Activated CD4-positive, alpha-beta T cell treated with anti-CD3 and anti-CD28 coated beads, Interleukin-2, amount 10 ng/mL, durations not matched to agents 7 days and 5 days (primary cell): ENCODE measurements at regions not wholly inside any gene's neighbourhood (a gene's known extent, or its start where the extent isn't known, plus 50 kb on each side); places are given as distances from the start of the nearest gene placed in this dataset.

Experiments used
- CTCF ChIA-PET: fragments of 350-600 bp; sonication (Branson Sonifier 250); formaldehyde crosslinking; loops from one replicate; lab custom pipeline; 2021; ENCODE audit warnings: antibody characterized with exemption; lab: Charles Lee
- POLR2A ChIA-PET: fragments of 350-600 bp; sonication (Branson Sonifier 250); formaldehyde crosslinking; loops from one replicate; lab custom pipeline; 2021; ENCODE audit warnings: antibody characterized with exemption; lab: Charles Lee
- DNase-seq: peaks from one replicate; pipeline ENCODE4 v3.0.0-alpha.2; 2020
- H3K27ac Mint-ChIP-seq: one replicate; pipeline ENCODE4 v1.8.0; 2021; ENCODE audit warnings: mild to moderate bottlenecking, moderate library complexity, mixed read lengths
- H3K27me3 Mint-ChIP-seq: one replicate; pipeline ENCODE4 v1.8.0; 2021; ENCODE audit warnings: mixed read lengths
- H3K36me3 Mint-ChIP-seq: one replicate; pipeline ENCODE4 v1.8.0; 2021; ENCODE audit warnings: low read depth, mixed read lengths
- H3K4me1 Mint-ChIP-seq: one replicate; pipeline ENCODE4 v1.8.0; 2021; ENCODE audit warnings: mixed read lengths
- H3K4me3 Mint-ChIP-seq: one replicate; pipeline ENCODE4 v1.8.0; 2021; ENCODE audit warnings: mild to moderate bottlenecking, moderate library complexity, mixed read lengths
- H3K9me3 Mint-ChIP-seq: one replicate; pipeline ENCODE4 v1.8.0; 2021; ENCODE audit warnings: mixed read lengths

- Mint-ChIP-seq H3K4me1 (no peaks in the 10 kb centered on the region), H3K36me3 (no peaks in the 10 kb centered on the region), H3K9me3 (peaks cover 7% of the 10 kb centered on the region), H3K4me3 (no peak overlapping the region), H3K27me3 (peaks cover 4% of the 10 kb centered on the region), H3K27ac (no peak overlapping the region)
- CTCF ChIA-PET = no interaction called here
- no peak for DNase-seq
- POLR2A ChIA-PET = no interaction called here
Observed at GRCh38 chr7:23942032-23942431, 232.0 kb downstream of the STK31 start.

- no peaks in the 10 kb centered on the region for H3K27me3 Mint-ChIP-seq
- H3K36me3 Mint-ChIP-seq = no peaks in the 10 kb centered on the region
- H3K4me3 Mint-ChIP-seq = no peak overlapping the region
- no peak for DNase-seq
- H3K27ac Mint-ChIP-seq = no peak overlapping the region
- no peaks in the 10 kb centered on the region for H3K4me1 Mint-ChIP-seq
- peaks cover 7% of the 10 kb centered on the region for H3K9me3 Mint-ChIP-seq
- CTCF ChIA-PET = no interaction called here
- POLR2A ChIA-PET = no interaction called here
Observed at GRCh38 chr7:23944131-23944530, 234.1 kb downstream of the STK31 start.

- Mint-ChIP-seq H3K36me3 (no peaks in the 10 kb centered on the region), H3K4me1 (no peaks in the 10 kb centered on the region), H3K9me3 (peaks cover 7% of the 10 kb centered on the region), H3K4me3 (no peak overlapping the region), H3K27ac (no peak overlapping the region), H3K27me3 (no peaks in the 10 kb centered on the region)
- CTCF ChIA-PET = no interaction called here
- POLR2A ChIA-PET = no interaction called here
- no peak for DNase-seq
Observed at GRCh38 chr7:23945472-23945871, 235.5 kb downstream of the STK31 start.

GRCh38 chr7:23955145-23955544 is 245.1 kb downstream of the STK31 start:
- Mint-ChIP-seq H3K27me3 (peaks cover 6% of the 10 kb centered on the region), H3K4me1 (no peaks in the 10 kb centered on the region), H3K27ac (no peak overlapping the region), H3K36me3 (no peaks in the 10 kb centered on the region), H3K4me3 (no peak overlapping the region), H3K9me3 (no peaks in the 10 kb centered on the region)
- DNase-seq = no peak
- CTCF ChIA-PET = no interaction called here
- POLR2A ChIA-PET = no interaction called here

- CTCF ChIA-PET = interaction anchor here (0.6 kb wide), 1 partner anchor 1327 kb away, joined by 5 read pairs; no protein-coding TSS in a partner anchor
- POLR2A ChIA-PET = no interaction called here
- no peak overlapping the region for H3K4me3 Mint-ChIP-seq
- H3K9me3 Mint-ChIP-seq = no peaks in the 10 kb centered on the region
- no peak overlapping the region for H3K27ac Mint-ChIP-seq
- peaks cover 8% of the 10 kb centered on the region for H3K27me3 Mint-ChIP-seq
- H3K4me1 Mint-ChIP-seq = no peaks in the 10 kb centered on the region
- no peaks in the 10 kb centered on the region for H3K36me3 Mint-ChIP-seq
- DNase-seq = no peak
Observed at GRCh38 chr7:23955600-23956149, 245.7 kb downstream of the STK31 start.

GRCh38 chr7:23956772-23957576 is 247.0 kb downstream of the STK31 start:
- peaks cover 10% of the 10 kb centered on the region for H3K27me3 Mint-ChIP-seq
- H3K36me3 Mint-ChIP-seq = no peaks in the 10 kb centered on the region
- H3K4me3 Mint-ChIP-seq = no peak overlapping the region
- H3K9me3 Mint-ChIP-seq = no peaks in the 10 kb centered on the region
- ChIA-PET POLR2A (no interaction called here), CTCF (interaction anchor here (0.6 kb wide), 2 partner anchors 25 to 230 kb away, joined by 3 read pairs; no protein-coding TSS in a partner anchor)
- H3K4me1 Mint-ChIP-seq = no peaks in the 10 kb centered on the region
- H3K27ac Mint-ChIP-seq = no peak overlapping the region
- no peak for DNase-seq

GRCh38 chr7:23959821-23960220 is 249.8 kb downstream of the STK31 start:
- Mint-ChIP-seq H3K4me3 (no peak overlapping the region), H3K9me3 (no peaks in the 10 kb centered on the region), H3K4me1 (no peaks in the 10 kb centered on the region), H3K27ac (no peak overlapping the region), H3K36me3 (no peaks in the 10 kb centered on the region), H3K27me3 (peaks cover 4% of the 10 kb centered on the region)
- ChIA-PET CTCF (no interaction called here), POLR2A (no interaction called here)
- DNase-seq = no peak

GRCh38 chr7:23960361-23960760 is 250.3 kb downstream of the STK31 start:
- Mint-ChIP-seq H3K4me1 (no peaks in the 10 kb centered on the region), H3K27me3 (peaks cover 4% of the 10 kb centered on the region), H3K9me3 (no peaks in the 10 kb centered on the region), H3K36me3 (no peaks in the 10 kb centered on the region), H3K27ac (no peak overlapping the region), H3K4me3 (no peak overlapping the region)
- DNase-seq = no peak
- ChIA-PET CTCF (interaction anchor here (1.1 kb wide), 1 partner anchor 10 kb away, joined by 4 read pairs; no protein-coding TSS in a partner anchor), POLR2A (no interaction called here)

- POLR2A ChIA-PET = no interaction called here
- H3K36me3 Mint-ChIP-seq = no peaks in the 10 kb centered on the region
- no peak overlapping the region for H3K27ac Mint-ChIP-seq
- CTCF ChIA-PET = no interaction called here
- no peaks in the 10 kb centered on the region for H3K9me3 Mint-ChIP-seq
- DNase-seq = no peak
- no peak overlapping the region for H3K4me3 Mint-ChIP-seq
- peaks cover 4% of the 10 kb centered on the region for H3K4me1 Mint-ChIP-seq
- peaks cover 4% of the 10 kb centered on the region for H3K27me3 Mint-ChIP-seq
Observed at GRCh38 chr7:23963461-23964165, 253.6 kb downstream of the STK31 start.

- Mint-ChIP-seq H3K27ac (no peak overlapping the region), H3K27me3 (peaks cover 4% of the 10 kb centered on the region), H3K4me3 (no peak overlapping the region), H3K36me3 (no peaks in the 10 kb centered on the region), H3K4me1 (peaks cover 4% of the 10 kb centered on the region), H3K9me3 (no peaks in the 10 kb centered on the region)
- ChIA-PET POLR2A (no interaction called here), CTCF (no interaction called here)
- DNase-seq = no peak
Observed at GRCh38 chr7:23964715-23965114, 254.7 kb downstream of the STK31 start.

GRCh38 chr7:23965296-23965695 is 255.3 kb downstream of the STK31 start:
- DNase-seq = no peak
- POLR2A ChIA-PET = no interaction called here
- no peak overlapping the region for H3K4me3 Mint-ChIP-seq
- no peaks in the 10 kb centered on the region for H3K36me3 Mint-ChIP-seq
- peaks cover 4% of the 10 kb centered on the region for H3K27me3 Mint-ChIP-seq
- H3K27ac Mint-ChIP-seq = no peak overlapping the region
- peaks cover 4% of the 10 kb centered on the region for H3K4me1 Mint-ChIP-seq
- CTCF ChIA-PET = no interaction called here
- no peaks in the 10 kb centered on the region for H3K9me3 Mint-ChIP-seq

GRCh38 chr7:23966941-23967340 is 256.9 kb downstream of the STK31 start:
- DNase-seq = no peak
- ChIA-PET CTCF (interaction anchor here (0.6 to 0.9 kb wide), 3 partner anchors 9 to 1553 kb away, joined by 3 read pairs; no protein-coding TSS in a partner anchor), POLR2A (no interaction called here)
- Mint-ChIP-seq H3K4me1 (peaks cover 4% of the 10 kb centered on the region), H3K9me3 (no peaks in the 10 kb centered on the region), H3K27me3 (no peaks in the 10 kb centered on the region), H3K36me3 (no peaks in the 10 kb centered on the region), H3K27ac (no peak overlapping the region), H3K4me3 (no peak overlapping the region)

GRCh38 chr7:23967949-23968599 is 258.1 kb downstream of the STK31 start:
- Mint-ChIP-seq H3K4me1 (peaks cover 4% of the 10 kb centered on the region), H3K9me3 (no peaks in the 10 kb centered on the region), H3K27ac (no peak overlapping the region), H3K36me3 (no peaks in the 10 kb centered on the region), H3K4me3 (no peak overlapping the region), H3K27me3 (no peaks in the 10 kb centered on the region)
- CTCF ChIA-PET = no interaction called here
- DNase-seq = no peak
- POLR2A ChIA-PET = no interaction called here
